H1 (cell line): ENCODE measurements at regions not wholly inside any gene's neighbourhood (a gene's known extent, or its start where the extent isn't known, plus 50 kb on each side); places are given as distances from the start of the nearest gene placed in this dataset.

Experiments used
- POLR2A ChIP-seq, 2 experiments: IDR thresholded peaks; 1 replicate in 1 of 2; 2 replicates in 1 of 2; pipeline ENCODE4 v1.6.1; 2011; ENCODE audit warnings: low read depth in 2 of 2, low read length in 2 of 2, mild to moderate bottlenecking in 2 of 2; ENCODE audit errors: control extremely low read depth in 1 of 2
- RAD21 ChIP-seq, 2 experiments: IDR thresholded peaks in 1 of 2; conservative IDR thresholded peaks in 1 of 2; 2 replicates each; pipeline ENCODE4 v1.6.1; 2011; ENCODE audit warnings: low read depth in 2 of 2, low read length in 2 of 2, improper control_type of control experiment in 1 of 2, inconsistent platforms in 1 of 2, mild to moderate bottlenecking in 1 of 2, moderate library complexity in 1 of 2

GRCh38 chr20:48319943-48320584 lies 507.7 kb downstream of the PREX1 start:
- TF ChIP-seq RAD21 (IDR thresholded peaks at IDR 0.05 in 1 of 2, conservative IDR thresholded peaks at IDR 0.05 in 1 of 2; ENCODE audit: low read depth in 2 of 2, low read length in 2 of 2) = no peak
- TF ChIP-seq POLR2A (IDR thresholded peaks at IDR 0.05; ENCODE audit: control extremely low read depth in 1 of 2, low read depth in 2 of 2, low read length in 2 of 2) = no peak
